Stimulated activated CD4-positive, alpha-beta T cell treated with anti-CD3 and anti-CD28 coated beads, Interleukin-12 subunit alpha, Interleukin-12 subunit beta, amount 100 ng/mL, for 24 hours (primary cell): ENCODE measurements at regions not wholly inside any gene's neighbourhood (a gene's known extent, or its start where the extent isn't known, plus 50 kb on each side); places are given as distances from the start of the nearest gene placed in this dataset.
"Not testable (repeated sequence)": the region's sequence is repeated elsewhere in the genome, so short reads cannot be mapped to it uniquely, and the experiment has no call there.

Experiments
- DNase-seq, 2 experiments: peaks; one replicate each; pipeline ENCODE4 v3.0.0-alpha.2; 2020; ENCODE audit warnings: low read depth in 2 of 2

DNA sequence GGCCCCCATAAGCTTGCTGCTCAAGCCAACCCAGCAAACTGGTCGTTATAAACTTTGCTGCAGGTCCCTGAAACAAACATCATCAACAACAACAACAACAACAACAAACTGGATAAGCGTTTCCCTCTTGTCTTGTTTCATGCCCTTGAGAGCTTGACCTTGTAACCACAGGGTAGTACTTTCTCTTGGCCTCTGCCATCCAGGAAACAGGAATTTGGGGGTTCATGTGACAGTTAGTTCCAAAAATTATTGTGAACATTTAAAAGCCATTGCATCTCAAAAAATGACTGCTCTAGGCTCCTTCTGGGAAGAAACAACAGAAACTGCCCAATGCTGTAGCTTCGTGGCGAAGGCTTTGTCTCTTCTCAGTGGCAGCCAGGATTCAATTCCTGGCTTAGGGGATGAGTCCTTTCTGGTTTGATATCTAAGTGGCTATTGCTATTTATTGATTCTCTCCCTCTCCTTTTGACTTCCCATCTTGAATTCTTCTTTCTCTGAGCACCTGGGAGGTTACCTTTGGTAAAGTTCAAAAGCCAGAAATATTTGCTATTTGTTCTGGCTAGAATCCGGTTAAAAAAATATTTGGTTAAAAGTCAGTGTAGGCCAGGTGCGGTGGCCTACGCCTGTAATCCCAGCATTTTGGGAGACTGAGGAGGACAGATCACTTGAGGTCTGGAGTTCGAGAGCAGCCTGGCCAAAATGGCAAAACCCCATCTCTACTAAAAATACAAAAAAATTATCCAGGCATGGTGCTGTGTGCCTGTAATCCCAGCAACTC, 52.0 kb upstream of the CPM start:
- no peak for DNase-seq

GRCh38 chr12:68997526-68997925, 64.6 kb upstream of the CPM start:
- not testable (repeated sequence) for DNase-seq

DNA sequence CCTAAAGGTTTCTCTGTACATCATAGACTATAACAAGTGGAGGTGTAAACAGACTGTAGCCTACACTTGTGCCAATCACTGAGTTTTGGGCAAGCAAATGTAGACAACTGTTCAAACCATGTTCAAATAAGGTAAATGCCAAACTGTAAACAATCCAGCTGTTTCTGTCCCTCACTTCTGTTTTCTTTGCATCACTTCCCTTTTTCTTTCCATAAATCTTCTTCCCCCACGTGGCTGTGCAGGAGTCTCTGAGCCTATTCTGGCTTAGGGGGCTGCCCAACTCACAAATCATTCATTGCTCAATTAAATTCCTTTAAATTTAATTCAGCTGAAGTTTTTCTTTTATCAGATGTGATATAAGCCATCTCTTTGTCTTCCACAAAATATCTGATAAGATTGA, 65.1 kb upstream of the CPM start:
- no peak for DNase-seq

- no peak for DNase-seq
Measured at GRCh38 chr12:69000074-69000473, 67.1 kb upstream of the CPM start.

- no peak for DNase-seq
Measured at GRCh38 chr12:69000540-69001243, 67.7 kb upstream of the CPM start.

DNA sequence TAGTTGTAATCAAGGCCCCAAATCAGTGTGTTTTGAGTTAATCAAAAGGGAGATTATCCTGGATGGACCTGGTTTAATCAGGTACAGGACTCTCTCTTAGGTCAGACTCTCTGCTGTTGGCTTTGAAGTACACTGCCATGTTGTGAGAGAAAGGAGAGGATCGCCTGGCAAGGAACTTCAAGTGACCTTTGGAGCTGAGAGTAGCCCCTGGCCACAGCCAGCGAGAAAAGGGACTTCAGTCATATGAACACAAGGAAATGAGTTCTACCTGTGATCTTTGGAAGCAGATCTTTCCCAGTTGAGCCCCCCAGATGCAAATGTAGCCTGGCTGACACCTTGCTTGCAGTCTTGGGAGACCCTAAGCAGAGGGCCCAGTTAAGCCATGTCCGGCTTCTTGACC, 68.3 kb upstream of the CPM start:
- DNase-seq: no peak

- DNase-seq: no peak
Measured at GRCh38 chr12:69002969-69003368, 70.0 kb upstream of the CPM start.

GRCh38 chr12:69003991-69004390, 71.0 kb upstream of the CPM start:
- DNase-seq: no peak

DNA sequence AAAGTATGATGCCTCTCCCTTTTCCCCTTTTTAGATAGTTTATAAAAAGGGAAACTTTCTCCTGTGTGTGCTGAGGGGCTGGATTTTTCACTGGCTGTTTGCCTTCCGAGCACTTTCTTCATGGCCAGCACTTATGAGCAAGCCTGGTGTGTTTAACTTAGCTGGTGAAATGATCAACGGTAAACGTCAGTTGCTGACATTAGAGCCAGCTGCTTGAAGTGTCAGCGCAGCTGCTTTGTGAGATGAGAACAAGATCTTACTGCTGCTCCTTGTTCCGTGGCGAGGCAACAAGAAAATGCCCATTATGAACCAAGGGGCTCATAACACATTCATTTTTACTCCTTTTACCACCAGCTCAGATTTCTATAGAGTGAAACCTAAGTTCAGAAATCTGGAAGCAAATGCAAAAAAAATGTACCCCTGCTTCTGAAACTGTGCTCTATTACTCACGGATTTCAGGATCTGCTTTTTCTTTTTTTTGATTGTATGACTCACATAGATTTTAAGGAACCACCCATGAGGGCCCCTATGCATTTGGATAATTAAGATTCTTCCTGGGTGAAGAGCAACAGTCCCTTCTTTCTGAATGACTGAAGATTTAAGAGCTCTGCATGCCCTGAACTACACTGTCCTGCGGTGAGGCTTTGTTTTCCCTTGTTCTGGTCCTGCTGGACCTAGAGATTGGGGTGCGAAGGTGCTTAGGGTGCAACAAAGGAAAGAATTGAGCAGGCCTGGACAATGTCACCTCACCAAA, 74.3 kb upstream of the CPM start:
- DNase-seq: no peak

DNA sequence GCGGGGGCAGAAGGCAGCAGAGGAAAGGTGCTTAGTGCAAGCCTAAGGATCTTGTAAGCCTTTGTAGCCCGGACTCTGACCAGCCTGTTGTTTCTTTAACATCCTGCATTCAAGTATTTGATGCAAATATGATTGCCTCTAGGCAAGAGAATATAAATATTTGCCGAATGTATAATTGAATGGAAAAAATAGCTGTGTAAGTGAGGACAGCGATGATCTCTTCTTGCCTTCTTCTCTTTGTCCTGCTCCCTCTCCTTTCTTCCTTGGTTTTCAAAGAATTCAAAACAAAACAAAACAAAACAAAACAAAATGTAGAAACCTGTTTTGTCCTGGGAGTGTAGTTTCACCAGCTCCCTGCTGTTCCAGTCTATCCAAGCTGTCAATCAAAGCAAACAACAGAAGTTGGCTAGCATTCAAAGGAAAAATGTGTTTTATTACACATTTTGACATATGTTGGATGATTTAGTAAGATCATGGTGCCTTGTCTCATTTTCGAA, 74.9 kb upstream of the CPM start:
- no peak for DNase-seq

DNA sequence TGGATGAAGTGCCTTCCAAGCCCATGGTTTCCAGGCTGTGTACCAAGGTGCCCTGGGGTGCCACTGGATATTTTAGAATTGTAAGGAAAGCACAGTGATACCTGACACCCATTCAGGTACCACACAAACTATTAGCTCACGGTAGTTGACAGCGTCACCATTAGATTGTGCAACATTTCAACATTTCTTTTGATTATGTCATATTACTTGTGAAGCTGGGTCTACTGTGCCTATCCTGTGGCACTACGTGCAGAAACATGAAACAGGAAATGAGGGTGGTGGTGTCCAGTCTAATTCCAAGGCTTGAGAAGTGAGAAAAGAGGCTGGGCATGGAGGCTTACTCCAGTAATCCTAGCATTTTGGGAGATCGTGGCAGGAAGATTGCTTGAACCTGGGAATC, 75.5 kb upstream of the CPM start:
- no peak for DNase-seq

DNA sequence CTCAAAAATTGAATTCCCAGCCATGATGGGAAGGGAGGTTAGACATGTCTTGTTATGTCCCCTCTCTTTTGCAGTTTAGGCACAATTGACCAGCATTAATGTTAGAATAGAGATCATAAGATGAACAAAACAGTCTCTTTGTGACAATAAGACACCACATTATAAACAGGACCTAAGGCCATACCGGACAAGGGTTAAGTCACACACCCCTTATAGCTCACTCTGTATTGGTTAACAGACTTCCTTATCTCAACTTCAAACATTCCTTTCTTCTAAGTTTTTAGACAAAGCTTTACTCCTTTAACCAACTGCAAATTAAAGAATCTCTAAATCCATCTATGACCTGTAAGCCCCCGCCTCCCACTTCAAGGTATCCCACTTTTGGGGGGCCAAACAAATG, 81.1 kb upstream of the CPM start:
- DNase-seq: no peak

DNA sequence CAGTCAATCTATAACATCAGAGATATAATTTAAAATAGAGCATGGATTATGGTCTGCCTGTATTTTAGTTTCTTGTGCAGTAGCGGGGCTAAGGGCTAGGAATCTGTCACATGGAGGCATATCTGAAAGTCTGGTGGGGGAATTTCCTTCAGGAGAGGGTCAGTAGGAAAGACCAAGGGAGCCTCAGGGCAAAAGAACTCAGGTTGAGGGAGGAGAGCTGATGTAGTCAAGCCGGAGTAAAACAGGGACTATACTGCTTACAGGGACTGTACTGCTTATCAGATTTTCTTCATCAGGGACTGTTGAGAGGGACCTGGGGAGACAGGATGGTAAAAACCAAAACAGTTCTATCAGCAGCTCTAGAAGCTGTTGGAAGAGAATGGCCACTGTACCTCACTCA, 82.0 kb upstream of the CPM start:
- DNase-seq: no peak

DNA sequence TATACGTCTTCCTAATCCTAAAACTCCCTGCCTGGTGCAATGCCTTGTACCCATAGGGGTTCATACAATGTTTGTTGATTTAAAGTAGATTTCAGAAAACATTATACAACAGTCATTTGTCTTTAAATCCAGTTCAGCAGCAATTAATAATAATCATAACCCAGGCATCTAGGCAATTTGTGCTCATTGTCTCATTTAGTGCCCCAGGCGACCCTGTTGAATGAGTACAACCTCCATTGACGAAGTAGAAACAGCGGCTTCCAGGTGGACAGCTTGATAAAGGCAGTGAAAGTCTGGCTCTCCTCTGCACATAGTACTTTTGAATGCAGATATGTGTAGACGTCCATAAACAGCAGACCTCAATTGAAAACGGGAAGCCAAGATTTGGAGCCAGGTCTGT, 82.9 kb upstream of the CPM start:
- no peak for DNase-seq

DNA sequence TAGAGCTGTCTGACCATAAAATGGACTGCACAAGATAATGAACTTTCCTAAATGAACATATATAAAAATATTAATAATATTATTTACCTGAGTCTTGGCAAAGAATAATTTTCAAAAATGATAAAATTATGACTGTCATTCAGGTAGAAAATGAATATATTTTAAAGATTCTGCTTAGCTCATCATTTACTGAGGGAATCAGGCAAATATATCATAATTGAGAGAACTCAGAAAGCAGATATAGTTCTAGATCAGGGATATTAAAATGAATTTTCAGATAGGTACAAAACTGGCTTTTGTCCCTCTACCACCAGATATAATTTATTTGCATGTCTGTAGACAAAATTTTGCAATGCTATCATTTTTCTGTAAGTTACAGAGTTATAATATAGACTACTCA, 86.1 kb upstream of the CPM start:
- no peak for DNase-seq

DNA sequence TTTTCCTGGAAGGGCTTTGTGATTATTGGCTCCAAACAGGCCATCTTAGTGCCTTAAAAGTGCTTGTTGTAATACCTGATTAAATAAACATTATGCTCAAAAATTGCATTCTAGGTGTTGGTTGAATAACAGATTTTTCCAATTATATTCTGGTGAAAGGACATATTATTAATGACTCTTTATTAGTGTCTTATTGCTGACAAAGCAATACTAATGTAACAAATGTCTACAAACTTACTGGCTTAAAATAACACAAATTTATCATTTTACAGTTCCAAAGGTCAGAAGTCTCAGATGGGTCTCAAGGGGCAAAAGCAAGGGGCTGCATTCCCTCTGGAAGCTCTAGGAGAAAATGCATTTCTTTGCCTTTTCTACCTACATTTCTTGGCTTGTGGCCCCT, 86.9 kb upstream of the CPM start:
- no peak for DNase-seq

DNA sequence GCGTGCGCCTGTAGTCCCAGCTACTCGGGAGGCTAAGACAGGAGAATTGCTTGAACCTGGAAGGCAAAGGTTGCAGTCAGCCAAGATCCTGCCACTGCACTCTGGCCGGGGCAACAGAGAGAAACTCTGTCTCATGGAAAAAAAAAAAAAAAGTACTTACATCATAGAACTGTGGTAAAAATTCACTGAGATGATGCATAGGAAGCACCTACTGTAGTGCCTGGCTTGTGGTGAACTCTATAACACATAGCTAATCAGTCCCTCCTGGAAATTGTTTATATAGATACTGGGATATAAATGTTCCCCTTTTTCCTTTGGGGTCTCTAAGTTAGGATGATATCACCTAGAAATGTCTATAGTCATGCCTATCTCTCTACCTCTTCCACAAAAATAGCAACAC, 89.7 kb upstream of the CPM start:
- no peak for DNase-seq

DNA sequence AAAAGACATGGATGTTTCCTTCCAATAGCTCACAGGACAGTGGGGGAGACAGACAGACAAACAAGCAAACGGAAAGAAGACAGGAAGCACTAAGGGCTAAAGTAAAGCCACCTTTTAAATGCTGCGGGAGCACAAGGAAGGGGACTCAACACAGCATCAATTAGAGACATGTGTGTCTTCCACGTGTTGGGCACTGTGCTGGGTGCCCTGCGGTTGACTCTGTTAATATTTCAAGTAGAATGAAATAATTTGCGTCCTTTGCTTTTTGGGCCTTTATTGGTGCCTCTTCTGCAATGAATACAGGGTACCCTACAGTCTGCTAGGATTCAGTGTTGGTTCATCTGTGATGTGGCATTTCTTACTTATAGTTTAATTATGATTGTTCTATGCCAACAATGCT, 90.9 kb upstream of the CPM start:
- no peak for DNase-seq

- DNase-seq: no peak
Measured at GRCh38 chr12:69024413-69024812, 91.4 kb upstream of the CPM start.

- DNase-seq: no peak
Measured at GRCh38 chr12:69024907-69025306, 91.9 kb upstream of the CPM start.

DNA sequence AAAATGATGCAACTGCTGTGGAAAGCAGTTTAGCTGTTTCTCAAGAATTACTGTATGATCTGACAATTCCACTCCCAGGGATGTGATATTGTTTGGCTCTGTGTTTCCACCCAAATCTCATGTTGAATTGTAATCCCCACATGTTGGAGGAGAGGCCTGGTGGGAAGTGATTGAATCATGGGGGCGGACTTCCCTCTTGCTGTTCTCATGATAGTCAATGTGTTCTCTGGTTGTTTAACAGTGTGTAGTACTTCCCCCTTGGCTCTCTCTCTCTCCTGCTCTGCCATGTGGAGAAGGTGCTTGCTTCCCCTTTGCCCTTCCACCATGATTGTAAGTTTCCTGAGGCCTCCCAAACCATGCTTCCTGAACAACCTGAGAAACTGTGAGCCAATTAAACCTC, 93.4 kb upstream of the CPM start:
- no peak for DNase-seq

DNA sequence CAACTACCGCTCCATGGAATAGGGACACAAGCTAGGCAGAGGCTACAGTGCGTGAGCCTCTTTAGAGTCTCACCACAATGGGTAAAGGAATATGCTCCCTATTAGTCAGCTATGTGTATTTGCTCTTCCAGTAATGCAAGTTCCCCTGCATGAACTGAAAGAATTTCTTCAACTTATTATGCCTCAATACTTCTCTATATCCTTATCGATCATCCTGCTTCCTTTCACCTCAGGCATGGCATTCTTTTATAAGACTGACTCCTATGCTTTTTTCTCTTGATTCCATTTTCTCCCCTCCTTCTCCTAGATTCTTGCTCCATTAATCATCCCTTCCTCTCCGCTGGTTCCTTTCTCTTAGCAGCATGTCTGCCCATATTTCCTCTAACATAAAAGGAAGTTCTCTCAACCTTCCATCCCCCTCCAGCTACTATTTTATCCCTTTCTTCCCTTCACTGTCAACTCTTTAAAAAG, 94.5 kb upstream of the CPM start:
- DNase-seq: no peak
